B cell (primary cell): ENCODE measurements at regions not wholly inside any gene's neighbourhood (a gene's known extent, or its start where the extent isn't known, plus 50 kb on each side); places are given as distances from the start of the nearest gene placed in this dataset.

Source experiments
- ATAC-seq: fragments of 200-7000 bp; cut with Tn5 transposase; one replicate; pipeline ENCODE4 v1.10.0; 2021; ENCODE audit warnings: low read depth, mild to moderate bottlenecking, moderate number of reproducible peaks, moderate library complexity
- CTCF ChIA-PET: fragments of 350-600 bp; sonication (Branson Sonifier 250); formaldehyde crosslinking; loops from one replicate; lab custom pipeline; 2021; ENCODE audit warnings: antibody characterized with exemption, inconsistent platforms; lab: Charles Lee
- POLR2A ChIA-PET: fragments of 350-600 bp; sonication (Branson Sonifier 250); formaldehyde crosslinking; loops from one replicate; lab custom pipeline; 2021; ENCODE audit warnings: antibody characterized with exemption; lab: Charles Lee
- DNase-seq: peaks from one replicate; pipeline ENCODE4 v3.0.0; 2013
- H2AFZ ChIP-seq: 2 replicates; pipeline ENCODE4 v1.6.1; 2012; ENCODE audit warnings: mild to moderate bottlenecking, low read depth, low read length; ENCODE audit not compliant: insufficient read depth, poor library complexity, severe bottlenecking
- H3K27ac ChIP-seq, 2 donors: 1 replicate in 1 of 2; 2 replicates in 1 of 2; pipeline ENCODE4 v1.5.1; 2012 to 2013; ENCODE audit warnings: low read length in 2 of 2, mild to moderate bottlenecking in 2 of 2, moderate library complexity in 1 of 2
- H3K27me3 ChIP-seq, 4 experiments: fragments of 200-600 bp in 1 of 4; sonication (generic) in 1 of 4; replicated peaks in 1 of 4; 1 replicate in 2 of 4; 2 replicates in 2 of 4; pipeline versions ENCODE4 v1.6.1 to v1.7.0; 2013 to 2016; ENCODE audit warnings: low read length in 3 of 4, mild to moderate bottlenecking in 2 of 4, mixed read lengths in 1 of 4, moderate library complexity in 1 of 4; ENCODE audit not compliant: insufficient read depth in 4 of 4, control insufficient read depth in 3 of 4; ENCODE audit errors: control extremely low read depth in 1 of 4
- H3K36me3 ChIP-seq, 2 experiments: replicated peaks in 1 of 2; 1 replicate in 1 of 2; 2 replicates in 1 of 2; pipeline versions ENCODE4 v1.6.1 to v1.7.1; 2013; ENCODE audit warnings: low read length in 1 of 2; ENCODE audit not compliant: insufficient read depth in 2 of 2, control insufficient read depth in 1 of 2; ENCODE audit errors: control extremely low read depth in 1 of 2, extremely low read depth in 1 of 2
- H3K4me1 ChIP-seq, 2 donors: fragments of 200-600 bp in 1 of 2; sonication (generic) in 1 of 2; 1 replicate in 1 of 2; 2 replicates in 1 of 2; pipeline versions ENCODE4 v1.5.1 to v1.6.1; 2013 to 2017; ENCODE audit warnings: low read length in 2 of 2; ENCODE audit not compliant: control insufficient read depth in 2 of 2, insufficient read depth in 2 of 2
- H3K4me2 ChIP-seq: replicated peaks from 2 replicates; pipeline ENCODE3; 2012; ENCODE audit warnings: mild to moderate bottlenecking, low read depth, low read length; ENCODE audit not compliant: poor library complexity, severe bottlenecking
- H3K4me3 ChIP-seq, 5 experiments: fragments of 200-600 bp in 1 of 5; sonication (generic) in 1 of 5; 1 replicate in 3 of 5; 2 replicates in 2 of 5; pipeline versions ENCODE4 v1.5.1 to v1.7.0; 2011 to 2016; ENCODE audit warnings: low read length in 4 of 5, mild to moderate bottlenecking in 4 of 5, low read depth in 2 of 5, control low read depth in 1 of 5, moderate library complexity in 1 of 5; ENCODE audit not compliant: insufficient read depth in 1 of 5; ENCODE audit errors: control extremely low read depth in 1 of 5, extremely low read depth in 1 of 5
- H3K79me2 ChIP-seq: fragments of 200-600 bp; sonication (generic); one replicate; pipeline ENCODE4 v1.6.0; 2016; ENCODE audit warnings: low read length; ENCODE audit not compliant: control insufficient read depth, insufficient read depth
- H3K9ac ChIP-seq: fragments of 200-600 bp; sonication (generic); 2 replicates; pipeline ENCODE4 v1.6.1; 2017; ENCODE audit warnings: mild to moderate bottlenecking, low read length, moderate library complexity
- H3K9me3 ChIP-seq, 3 donors: one replicate each; pipeline versions ENCODE4 v1.6.1 to v1.7.1; 2013; ENCODE audit warnings: low read length in 2 of 3; ENCODE audit not compliant: control insufficient read depth in 2 of 3, insufficient read depth in 1 of 3; ENCODE audit errors: control extremely low read depth in 1 of 3
- H4K20me1 ChIP-seq: 2 replicates; pipeline ENCODE4 v1.6.0; 2012; ENCODE audit warnings: mild to moderate bottlenecking, low read length; ENCODE audit not compliant: insufficient read depth, control insufficient read depth, poor library complexity, severe bottlenecking
- H3K27ac Mint-ChIP-seq: one replicate; pipeline ENCODE4 v1.8.0; 2021; ENCODE audit warnings: mixed read lengths
- H3K27me3 Mint-ChIP-seq: one replicate; pipeline ENCODE4 v1.8.0; 2021; ENCODE audit warnings: mixed read lengths
- H3K4me1 Mint-ChIP-seq: one replicate; pipeline ENCODE4 v1.8.0; 2021; ENCODE audit warnings: mixed read lengths
- H3K4me3 Mint-ChIP-seq: one replicate; pipeline ENCODE4 v1.8.0; 2021; ENCODE audit warnings: mixed read lengths
- H3K9me3 Mint-ChIP-seq: one replicate; pipeline ENCODE4 v1.8.0; 2022; ENCODE audit warnings: mixed read lengths; ENCODE audit not compliant: insufficient read depth
- CTCF ChIP-seq: fragments of 200-600 bp; IDR thresholded peaks from one replicate; pipeline ENCODE4 v1.8.0; 2022; ENCODE audit warnings: antibody characterized with exemption, mild to moderate bottlenecking
- EZH2 ChIP-seq: IDR thresholded peaks from 2 replicates; pipeline ENCODE4 v1.6.1; 2012; ENCODE audit warnings: borderline replicate concordance, low read depth, mild to moderate bottlenecking, moderate library complexity, low read length; ENCODE audit not compliant: insufficient read depth, poor library complexity, severe bottlenecking
- WGBS: methylation state at CpG from one replicate; pipeline ENCODE4 v1.1.5; 2013; ENCODE audit warnings: missing lambda C conversion rate; ENCODE audit not compliant: insufficient coverage; 5-methylcytosine and 5-hydroxymethylcytosine counted together
- intact Hi-C: fragments of 100-400 bp; cut with micrococcal nuclease; formaldehyde crosslinking; loops from one replicate; pipeline ENCODE4 v1.10.0; 2022

- Mint-ChIP-seq H3K4me3 (no peak overlapping the region), H3K9me3 (peaks cover 12% of the 10 kb centered on the region), H3K27me3 (no peaks in the 10 kb centered on the region), H3K27ac (no peak overlapping the region), H3K4me1 (no peaks in the 10 kb centered on the region)
- Histone ChIP-seq H3K4me2 (no peak overlapping the region), H3K27me3 (no peaks in the 10 kb centered on the region), H3K4me1 (no peaks in the 10 kb centered on the region), H3K27ac (no peak overlapping the region), H3K9me3 (peaks cover 0 to 11% (median 4%) of the 10 kb centered on the region in 3 donors), H3K36me3 (no peaks in the 10 kb centered on the region), H3K9ac (no peak overlapping the region), H4K20me1 (no peaks in the 10 kb centered on the region), H2AFZ (no peak overlapping the region), H3K79me2 (no peaks in the 10 kb centered on the region), H3K4me3 (no peak overlapping the region)
- TF ChIP-seq EZH2 (no peak), CTCF (no peak)
- DNase-seq: no peak
- ATAC-seq: no peak
- intact Hi-C loops: no loop called here
- ChIA-PET POLR2A (no interaction called here), CTCF (interaction anchor here (0.5 kb wide), 1 partner anchor 892 kb away, joined by 3 read pairs; no protein-coding TSS in a partner anchor)
- WGBS: 60% methylated on average over 1 of the region's 3 CpGs
Observed at GRCh38 chr12:33614630-33615029, 175.0 kb upstream of the SYT10 start.

DNA sequence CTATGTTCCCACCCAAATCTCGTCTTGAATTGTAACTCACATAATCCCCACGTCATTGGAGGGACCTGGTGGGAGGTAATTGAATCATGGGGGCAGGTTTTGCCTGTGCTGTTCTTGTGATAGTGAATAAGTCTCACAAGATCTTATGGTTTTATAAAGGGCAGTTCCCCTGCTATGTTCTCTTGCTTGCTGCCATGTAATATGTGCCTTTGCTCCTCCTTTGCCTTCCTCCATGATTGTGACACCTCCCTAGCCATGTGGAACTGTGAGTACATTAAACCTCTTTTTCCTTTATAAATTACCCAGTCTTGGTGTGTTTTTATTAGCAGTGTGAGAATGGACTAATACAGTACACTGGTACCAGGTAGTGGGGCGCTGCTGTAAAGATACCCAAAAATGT is 177.6 kb upstream of the SYT10 start:
- Mint-ChIP-seq H3K27me3 (no peaks in the 10 kb centered on the region), H3K4me3 (no peak overlapping the region), H3K4me1 (no peaks in the 10 kb centered on the region), H3K9me3 (peaks cover 11% of the 10 kb centered on the region), H3K27ac (no peak overlapping the region)
- TF ChIP-seq CTCF (no peak), EZH2 (no peak)
- POLR2A ChIA-PET: no interaction called here
- DNase-seq: no peak
- H3K9ac ChIP-seq: no peak overlapping the region
- peaks cover 0 to 11% (median 4%) of the 10 kb centered on the region in 3 donors for H3K9me3 ChIP-seq
- H4K20me1 ChIP-seq: no peaks in the 10 kb centered on the region
- no peaks in the 10 kb centered on the region for H3K27me3 ChIP-seq
- H3K36me3 ChIP-seq: no peaks in the 10 kb centered on the region
- no peaks in the 10 kb centered on the region for H3K4me1 ChIP-seq
- WGBS: 71% methylated on average over 1 of the region's 3 CpGs
- H3K27ac ChIP-seq: no peak overlapping the region
- no peak for ATAC-seq
- H3K4me3 ChIP-seq: no peak overlapping the region
- intact Hi-C loops: no loop called here
- CTCF ChIA-PET: no interaction called here
- H3K79me2 ChIP-seq: no peaks in the 10 kb centered on the region
- H2AFZ ChIP-seq: no peak overlapping the region
- H3K4me2 ChIP-seq: no peak overlapping the region
